H9 (cell line): ENCODE measurements at regions not wholly inside any gene's neighbourhood (a gene's known extent, or its start where the extent isn't known, plus 50 kb on each side); places are given as distances from the start of the nearest gene placed in this dataset.

Experiments used
- DNase-seq: peaks from one replicate; pipeline ENCODE4 v3.0.0-alpha.2; 2017
- H2AFZ ChIP-seq: one replicate; pipeline ENCODE4 v1.6.1; 2013; ENCODE audit warnings: mild to moderate bottlenecking, low read length, control low read depth, moderate library complexity
- H2AK5ac ChIP-seq: 2 replicates; pipeline ENCODE4 v1.6.1; 2013; ENCODE audit warnings: low read length, control low read depth, mixed read lengths; ENCODE audit not compliant: insufficient read length
- H2BK120ac ChIP-seq: one replicate; pipeline ENCODE4 v1.6.1; 2013; ENCODE audit warnings: low read depth, mild to moderate bottlenecking, low read length, control low read depth, inconsistent platforms; ENCODE audit not compliant: poor library complexity, severe bottlenecking
- H2BK12ac ChIP-seq: 2 replicates; pipeline ENCODE4 v1.6.1; 2013; ENCODE audit warnings: low read length, control low read depth, mixed read lengths, low read depth; ENCODE audit not compliant: insufficient read length
- H2BK15ac ChIP-seq: 2 replicates; pipeline ENCODE4 v1.6.1; 2013; ENCODE audit warnings: low read depth, low read length, control low read depth
- H2BK20ac ChIP-seq: one replicate; pipeline ENCODE4 v1.6.1; 2013; ENCODE audit warnings: low read depth, mild to moderate bottlenecking, low read length, control low read depth, inconsistent platforms; ENCODE audit not compliant: poor library complexity, severe bottlenecking
- H2BK5ac ChIP-seq: 2 replicates; pipeline ENCODE4 v1.6.1; 2013; ENCODE audit warnings: low read length, control low read depth, mixed read lengths; ENCODE audit not compliant: insufficient read length
- H3K14ac ChIP-seq: 2 replicates; pipeline ENCODE4 v1.6.1; 2013; ENCODE audit warnings: low read length, control low read depth; ENCODE audit not compliant: insufficient read depth
- H3K18ac ChIP-seq: 2 replicates; pipeline ENCODE4 v1.6.1; 2013; ENCODE audit warnings: low read depth, mild to moderate bottlenecking, mixed read lengths, low read length, control low read depth; ENCODE audit not compliant: insufficient read length
- H3K23ac ChIP-seq: 2 replicates; pipeline ENCODE4 v1.6.1; 2013; ENCODE audit warnings: low read length, control low read depth, mixed read lengths, low read depth; ENCODE audit not compliant: insufficient read length
- H3K23me2 ChIP-seq: 2 replicates; pipeline ENCODE4 v1.6.1; 2013; ENCODE audit warnings: low read depth, mild to moderate bottlenecking, mixed read lengths, low read length, control low read depth; ENCODE audit not compliant: insufficient read length, poor library complexity, severe bottlenecking
- H3K27ac ChIP-seq: 2 replicates; pipeline ENCODE4 v1.5.1; 2013; ENCODE audit warnings: low read length, control low read depth, mixed read lengths, low read depth; ENCODE audit not compliant: insufficient read length
- H3K27me3 ChIP-seq: 2 replicates; pipeline ENCODE4 v1.6.1; 2013; ENCODE audit warnings: low read length, control low read depth, inconsistent platforms; ENCODE audit not compliant: insufficient read depth
- H3K4ac ChIP-seq: 2 replicates; pipeline ENCODE4 v1.6.1; 2013; ENCODE audit warnings: low read depth, mild to moderate bottlenecking, control low read depth, inconsistent platforms, low read length, moderate library complexity
- H3K4me1 ChIP-seq: 2 replicates; pipeline ENCODE4 v1.6.1; 2013; ENCODE audit warnings: low read length, control low read depth, inconsistent platforms; ENCODE audit not compliant: insufficient read depth
- H3K4me2 ChIP-seq: 2 replicates; pipeline ENCODE4 v1.6.1; 2013; ENCODE audit warnings: low read length, control low read depth, mixed read lengths; ENCODE audit not compliant: insufficient read length, insufficient read depth
- H3K56ac ChIP-seq: 2 replicates; pipeline ENCODE4 v1.6.1; 2013; ENCODE audit warnings: low read depth, mild to moderate bottlenecking, mixed read lengths, low read length, control low read depth; ENCODE audit not compliant: insufficient read length
- H3K79me1 ChIP-seq: 2 replicates; pipeline ENCODE4 v1.6.1; 2013; ENCODE audit warnings: low read depth, mild to moderate bottlenecking, moderate library complexity, low read length, control low read depth, inconsistent platforms; ENCODE audit not compliant: insufficient read depth, poor library complexity, severe bottlenecking
- H3K79me2 ChIP-seq: 2 replicates; pipeline ENCODE4 v1.6.1; 2013; ENCODE audit warnings: low read length, control low read depth, inconsistent platforms; ENCODE audit not compliant: insufficient read depth
- H3K9ac ChIP-seq: 2 replicates; pipeline ENCODE4 v1.6.1; 2013; ENCODE audit warnings: low read length, control low read depth, mixed read lengths; ENCODE audit not compliant: insufficient read length; ENCODE audit errors: extremely low read depth
- H3K9me3 ChIP-seq: one replicate; pipeline ENCODE4 v1.6.1; 2013; ENCODE audit warnings: low read depth, low read length, inconsistent platforms; ENCODE audit not compliant: control insufficient read depth
- H3T11ph ChIP-seq: one replicate; pipeline ENCODE4 v1.6.1; 2013; ENCODE audit warnings: mild to moderate bottlenecking, low read length, control low read depth, inconsistent platforms
- H4K20me1 ChIP-seq: one replicate; pipeline ENCODE4 v1.6.1; 2013; ENCODE audit not compliant: control insufficient read depth, insufficient read length, insufficient read depth
- H4K5ac ChIP-seq: 2 replicates; pipeline ENCODE4 v1.6.1; 2013; ENCODE audit warnings: low read depth, mild to moderate bottlenecking, mixed read lengths, low read length, control low read depth; ENCODE audit not compliant: insufficient read length
- H4K8ac ChIP-seq: replicated peaks from 2 replicates; pipeline ENCODE4 v1.6.1; 2013; ENCODE audit warnings: low read length, control low read depth, mixed read lengths, low read depth; ENCODE audit not compliant: insufficient read length
- H4K91ac ChIP-seq: 2 replicates; pipeline ENCODE4 v1.6.1; 2013; ENCODE audit warnings: low read depth, mild to moderate bottlenecking, moderate library complexity, mixed read lengths, low read length, control low read depth; ENCODE audit not compliant: insufficient read length
- H3K27ac Mint-ChIP-seq, 3 experiments: 2 replicates in 2 of 3; 3 replicates in 1 of 3; pipeline ENCODE4 v1.8.0; 2020 to 2021; ENCODE audit warnings: mixed read lengths in 3 of 3, mild to moderate bottlenecking in 1 of 3, moderate library complexity in 1 of 3
- H3K27me3 Mint-ChIP-seq: 2 replicates; pipeline ENCODE4 v1.8.0; 2021; ENCODE audit warnings: low read depth, mild to moderate bottlenecking, moderate library complexity, mixed read lengths
- H3K36me3 Mint-ChIP-seq, 3 experiments: 2 replicates in 2 of 3; 3 replicates in 1 of 3; pipeline ENCODE4 v1.8.0; 2020 to 2021; ENCODE audit warnings: low read depth in 3 of 3, mixed read lengths in 3 of 3; ENCODE audit not compliant: insufficient read depth in 1 of 3
- H3K4me1 Mint-ChIP-seq, 2 experiments: 2 replicates each; pipeline ENCODE4 v1.8.0; 2020; ENCODE audit warnings: mixed read lengths in 2 of 2
- H3K4me3 Mint-ChIP-seq, 2 experiments: 2 replicates in 1 of 2; 3 replicates in 1 of 2; pipeline ENCODE4 v1.8.0; 2020 to 2021; ENCODE audit warnings: mild to moderate bottlenecking in 2 of 2, mixed read lengths in 2 of 2, moderate library complexity in 1 of 2
- H3K9me3 Mint-ChIP-seq, 2 experiments: 2 replicates in 1 of 2; 3 replicates in 1 of 2; pipeline ENCODE4 v1.8.0; 2020; ENCODE audit warnings: mild to moderate bottlenecking in 2 of 2, mixed read lengths in 2 of 2, moderate library complexity in 1 of 2
- CTCF ChIP-seq: fragments of 200-600 bp; sonication (generic); conservative IDR thresholded peaks from 3 replicates; pipeline ENCODE4 v1.8.0; 2021; ENCODE audit warnings: antibody characterized with exemption, mild to moderate bottlenecking
- WGBS: extraction: QIAGEN DNeasy Blood & Tissue Kit; methylation state at CpG from one replicate; pipeline ENCODE4 v1.1.7; 2013; ENCODE audit warnings: missing lambda C conversion rate, low lambda C conversion rate, mixed read lengths; ENCODE audit not compliant: insufficient read length; ENCODE audit errors: extremely low coverage; 5-methylcytosine and 5-hydroxymethylcytosine counted together

GRCh38 chr16:77085981-77086380 lies 105.0 kb upstream of the MON1B start:
- Mint-ChIP-seq H3K9me3 (no peaks in the 10 kb centered on the region), H3K27me3 (no peaks in the 10 kb centered on the region), H3K36me3 (no peaks in the 10 kb centered on the region), H3K27ac (no peak overlapping the region), H3K4me1 (no peaks in the 10 kb centered on the region), H3K4me3 (no peak overlapping the region)
- H3K4ac ChIP-seq: no peak overlapping the region
- no peak overlapping the region for H2AFZ ChIP-seq
- no peak overlapping the region for H4K8ac ChIP-seq
- H3K18ac ChIP-seq: no peak overlapping the region
- H3K14ac ChIP-seq: no peak overlapping the region
- H3K79me2 ChIP-seq: no peaks in the 10 kb centered on the region
- WGBS: no CpG with 5 or more reads among the region's 1 CpG
- DNase-seq: no peak
- no peaks in the 10 kb centered on the region for H4K20me1 ChIP-seq
- H4K91ac ChIP-seq: no peak overlapping the region
- H3K9ac ChIP-seq: no peak overlapping the region
- H2BK12ac ChIP-seq: no peak overlapping the region
- no peak overlapping the region for H2BK20ac ChIP-seq
- no peak overlapping the region for H2BK15ac ChIP-seq
- H2BK5ac ChIP-seq: no peak overlapping the region
- TF ChIP-seq CTCF: no peak
- no peaks in the 10 kb centered on the region for H3K27me3 ChIP-seq
- H3K23ac ChIP-seq: no peak overlapping the region
- H3K4me1 ChIP-seq: peaks cover 3% of the 10 kb centered on the region; the same call in 1 of the 2 replicates
- no peak overlapping the region for H3K56ac ChIP-seq
- H3K27ac ChIP-seq: no peak overlapping the region
- H3K9me3 ChIP-seq: no peaks in the 10 kb centered on the region
- no peak overlapping the region for H3T11ph ChIP-seq
- H2BK120ac ChIP-seq: no peak overlapping the region
- no peaks in the 10 kb centered on the region for H3K79me1 ChIP-seq
- no peak overlapping the region for H4K5ac ChIP-seq
- no peaks in the 10 kb centered on the region for H3K23me2 ChIP-seq
- no peak overlapping the region for H3K4me2 ChIP-seq
- no peak overlapping the region for H2AK5ac ChIP-seq
